Dermis blood vessel endothelial cell (primary cell): ENCODE measurements at regions not wholly inside any gene's neighbourhood (a gene's known extent, or its start where the extent isn't known, plus 50 kb on each side); places are given as distances from the start of the nearest gene placed in this dataset.
A peak's percentile ranks its signal among the peaks of the same experiment; 100 is the strongest.

ENCODE experiments used
- DNase-seq: peaks from one replicate; pipeline ENCODE4 v3.0.0; 2010

DNA sequence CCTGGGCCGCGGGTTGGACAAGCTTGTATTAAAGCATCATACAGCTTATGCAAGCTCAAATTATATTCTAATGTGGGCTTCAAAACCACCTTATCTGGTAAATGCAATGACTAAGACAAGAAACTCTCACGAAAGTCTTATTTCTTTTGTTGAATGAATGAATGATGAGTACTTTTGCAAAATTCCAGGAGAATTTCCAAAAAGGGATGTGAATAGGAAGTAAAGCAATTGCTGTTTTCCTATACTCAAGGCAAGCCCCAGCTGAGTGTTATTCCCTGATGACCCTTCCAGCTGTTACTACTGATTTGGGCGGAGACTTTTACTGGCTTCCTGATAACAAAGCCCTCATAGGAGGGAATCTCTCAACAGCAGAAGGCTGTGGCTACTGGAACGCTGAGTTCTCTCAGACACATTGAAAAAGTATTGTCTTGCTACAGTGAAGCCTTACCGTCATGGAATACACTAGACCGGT is 162.8 kb downstream of the SREK1 start:
- DNase-seq: peak; percentile 9

DNA sequence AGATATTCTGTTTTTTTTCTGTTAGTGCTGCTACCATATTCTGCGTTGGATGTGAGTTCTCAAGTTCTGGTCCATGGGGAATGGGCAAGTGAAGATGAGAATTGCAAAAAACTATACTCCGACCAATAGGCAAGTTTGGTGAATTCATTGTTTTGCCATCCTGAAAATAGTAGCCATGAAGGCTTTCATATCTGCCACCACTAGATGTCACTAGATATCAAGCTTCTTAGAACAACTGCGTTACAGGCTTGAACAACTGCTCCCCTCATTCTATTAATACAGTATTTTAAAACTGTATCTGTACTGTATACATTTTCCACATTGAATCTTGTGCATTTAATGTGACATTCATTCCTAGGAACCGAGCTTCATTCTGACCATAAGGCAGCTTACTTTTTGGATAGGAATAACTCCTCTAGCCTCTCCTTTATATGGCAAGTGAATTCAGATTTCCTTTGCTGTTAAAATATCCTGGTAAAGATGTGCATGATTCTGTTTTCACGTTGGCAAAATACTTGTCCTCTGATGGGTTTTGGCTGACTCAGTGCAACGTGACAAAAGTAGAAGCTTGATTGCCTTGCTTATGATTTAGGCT is 163.6 kb downstream of the SREK1 start:
- DNase-seq: peak; percentile 81

GRCh38 chr5:66312266-66312665 is 168.2 kb downstream of the SREK1 start:
- no peak for DNase-seq

GRCh38 chr5:66315784-66316183 is 171.7 kb downstream of the SREK1 start:
- no peak for DNase-seq

DNA sequence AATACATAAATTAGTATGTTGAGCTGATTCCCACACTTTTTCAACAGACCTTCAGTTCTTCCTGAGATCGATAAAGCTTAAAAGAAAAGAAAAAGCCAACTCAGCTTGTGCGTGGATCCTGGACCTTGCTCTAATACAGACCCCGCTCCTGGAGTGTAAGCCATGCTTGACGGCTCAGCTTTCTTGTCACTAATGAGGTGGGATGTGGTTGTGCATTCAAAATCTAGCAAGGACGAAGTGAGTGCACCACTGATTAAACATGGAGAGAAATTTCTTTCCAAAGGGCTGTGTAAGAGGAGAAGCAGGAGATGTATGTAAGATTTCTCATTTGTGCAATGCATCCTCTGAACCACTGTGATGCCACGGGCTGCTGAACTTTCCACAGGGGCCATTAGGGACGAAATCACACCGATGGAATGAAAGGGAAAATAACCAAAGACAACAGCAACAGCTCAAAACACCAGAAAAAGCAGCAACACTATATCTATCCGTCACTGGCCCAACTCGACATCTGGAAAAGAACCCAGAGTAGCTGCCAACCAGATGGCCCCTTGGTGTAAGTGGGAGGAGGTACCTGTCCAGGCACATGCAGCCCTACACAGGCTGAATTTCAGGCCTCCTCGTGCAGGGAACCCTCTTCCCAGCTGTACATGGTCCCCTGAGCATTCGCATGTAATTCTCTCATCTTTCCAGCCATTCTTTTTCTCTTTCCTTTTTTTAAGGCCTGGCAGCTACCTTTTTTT is 178.9 kb downstream of the SREK1 start:
- no peak for DNase-seq

GRCh38 chr5:66323529-66323895 is 179.4 kb downstream of the SREK1 start:
- no peak for DNase-seq

DNA sequence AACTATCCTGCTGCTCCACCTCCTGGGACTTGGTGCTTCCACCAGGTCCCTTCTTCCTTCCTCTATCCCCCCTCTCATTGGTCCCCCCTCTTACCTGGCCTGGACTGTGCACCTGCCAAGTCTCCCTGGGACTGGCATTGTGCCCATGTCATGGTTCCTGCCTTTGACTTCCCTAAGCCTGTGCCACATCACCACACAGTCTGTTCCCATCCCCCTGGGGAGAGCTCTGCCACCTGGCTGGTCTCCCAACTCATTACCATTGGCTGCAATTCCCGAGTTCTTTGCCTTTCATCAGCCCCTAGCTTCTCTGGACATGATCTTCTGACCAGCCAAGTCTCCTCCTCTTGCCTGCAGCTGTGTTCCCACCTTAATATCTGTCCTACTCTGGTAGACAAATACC is 180.3 kb downstream of the SREK1 start:
- no peak for DNase-seq

- no peak for DNase-seq
These were observed 182.2 kb downstream of the SREK1 start for GRCh38 chr5:66326276-66326675.

DNA sequence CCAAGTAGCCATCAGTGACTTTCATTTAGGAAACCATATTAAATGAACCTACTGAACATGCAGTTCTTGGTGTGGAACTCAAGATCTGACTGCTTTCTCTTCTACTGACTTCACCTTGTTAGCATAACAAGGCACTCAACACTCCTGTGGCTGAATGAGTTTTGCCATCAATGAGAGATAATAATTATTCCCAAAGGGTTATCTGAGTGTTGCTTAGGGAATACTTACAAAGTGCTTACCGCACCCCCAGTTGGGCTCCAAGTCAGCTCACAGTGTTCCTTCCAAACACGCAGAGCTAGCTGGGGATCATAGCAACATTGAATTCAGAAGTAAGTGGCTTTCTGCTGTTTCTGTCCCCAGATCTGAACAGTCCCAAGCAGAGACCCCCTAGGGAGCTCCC is 182.9 kb downstream of the SREK1 start:
- no peak for DNase-seq

DNA sequence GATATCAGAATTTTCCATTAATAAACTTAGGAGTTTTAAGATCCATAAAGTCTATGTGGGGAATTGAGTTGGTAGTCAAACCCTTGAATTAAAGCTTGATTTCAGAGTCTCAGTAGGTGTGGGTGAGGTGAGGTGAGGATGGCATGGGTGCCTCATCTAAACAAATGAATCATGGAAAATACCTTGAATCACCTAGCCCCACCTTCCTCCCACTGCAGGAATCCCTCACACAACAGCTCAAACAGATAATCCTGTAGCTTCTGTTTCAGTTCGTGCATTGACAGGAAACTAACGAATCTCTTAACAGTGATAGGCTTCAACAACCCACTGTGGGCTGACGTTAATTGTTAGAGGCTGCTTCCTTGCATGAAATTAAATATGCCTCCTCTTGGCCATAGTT is 185.0 kb downstream of the SREK1 start:
- no peak for DNase-seq

DNA sequence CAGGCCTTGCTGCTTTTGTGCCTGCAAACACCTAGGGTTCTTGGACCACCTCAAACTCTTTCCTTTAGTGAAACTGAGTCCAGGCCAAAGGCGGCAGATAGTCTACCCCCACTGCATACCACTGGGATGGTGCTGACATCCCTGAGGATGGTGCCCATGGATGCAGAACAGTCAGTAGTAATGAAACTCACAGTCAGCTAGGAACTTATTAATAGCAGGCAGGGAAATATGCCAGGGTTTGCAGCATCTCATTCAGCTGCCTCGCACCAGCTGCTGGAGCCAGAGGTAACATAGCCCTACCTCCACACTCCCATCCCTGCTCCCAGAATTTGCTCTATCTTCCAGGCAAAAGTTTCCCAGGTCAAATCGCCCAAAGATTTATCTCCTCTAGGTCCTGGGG is 189.1 kb downstream of the SREK1 start:
- no peak for DNase-seq

DNA sequence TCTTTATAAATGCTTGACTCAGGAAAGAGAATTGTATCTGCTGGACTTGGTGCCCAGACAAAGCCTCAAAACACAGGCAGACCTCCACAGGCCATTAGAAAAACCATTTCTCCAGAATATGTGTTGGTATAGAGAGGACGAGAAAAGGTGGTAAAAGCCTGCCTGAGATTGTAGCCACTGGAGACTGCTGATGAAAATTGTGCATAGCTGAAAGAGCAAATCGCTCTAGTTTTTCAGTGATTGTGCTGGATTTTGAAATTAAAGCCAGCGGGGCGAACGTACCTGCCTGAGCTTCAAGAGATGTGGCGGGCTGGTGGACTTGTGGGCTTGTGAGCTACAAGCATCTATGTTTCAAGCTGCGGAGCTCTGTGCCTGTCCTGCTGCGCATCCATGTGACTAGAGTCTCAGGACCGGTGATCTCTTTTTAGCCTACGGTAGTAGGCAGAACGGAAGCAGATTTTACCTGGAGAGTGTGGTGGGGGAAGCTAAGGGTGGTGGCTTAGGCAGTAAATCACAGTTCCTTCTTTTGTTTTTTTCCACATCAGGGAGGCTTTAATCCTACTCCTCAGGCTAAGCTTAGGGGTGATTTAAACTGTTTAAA is 193.6 kb downstream of the SREK1 start:
- DNase-seq: no peak

- DNase-seq: no peak
These were observed 194.7 kb downstream of the SREK1 start for GRCh38 chr5:66338828-66339227.

GRCh38 chr5:66339896-66340295 is 195.8 kb downstream of the SREK1 start:
- no peak for DNase-seq

- no peak for DNase-seq
These were observed 196.7 kb downstream of the SREK1 start for GRCh38 chr5:66340786-66341185.

- DNase-seq: no peak
These were observed 198.3 kb downstream of the SREK1 start for GRCh38 chr5:66342341-66342880.

- DNase-seq: no peak
These were observed 199.4 kb downstream of the SREK1 start for GRCh38 chr5:66343370-66344071.

GRCh38 chr5:66344544-66344943 is 200.4 kb downstream of the SREK1 start:
- DNase-seq: no peak

- DNase-seq: no peak
These were observed 201.2 kb downstream of the SREK1 start for GRCh38 chr5:66345281-66345680.

- DNase-seq: no peak
These were observed 202.8 kb downstream of the SREK1 start for GRCh38 chr5:66346869-66347268.

GRCh38 chr5:66348387-66349125 is 204.5 kb downstream of the SREK1 start:
- DNase-seq: no peak

DNA sequence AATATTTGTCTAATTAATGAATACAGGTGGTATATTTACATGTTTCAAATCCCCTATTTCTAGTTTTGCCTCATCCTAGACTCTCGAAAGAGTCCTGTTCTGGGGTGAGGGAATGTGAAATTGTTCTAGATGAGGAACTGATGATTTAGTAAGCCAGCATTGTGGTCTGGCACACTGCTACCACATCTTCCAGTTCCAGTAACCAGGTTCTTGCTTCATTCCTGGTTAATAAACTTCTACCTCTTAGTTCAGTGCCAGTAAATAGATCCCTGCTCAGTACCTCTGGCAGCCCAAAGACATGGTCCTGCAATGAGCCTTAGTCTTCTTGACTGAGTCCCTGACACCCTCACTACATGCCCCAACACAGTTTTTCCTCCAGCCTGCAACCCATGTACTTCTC is 207.7 kb downstream of the SREK1 start:
- DNase-seq: no peak

- DNase-seq: no peak
These were observed 209.1 kb downstream of the SREK1 start for GRCh38 chr5:66353186-66353585.
